GM20431 (cell line): ENCODE measurements at regions not wholly inside any gene's neighbourhood (a gene's known extent, or its start where the extent isn't known, plus 50 kb on each side); places are given as distances from the start of the nearest gene placed in this dataset.

Source experiments
- in situ Hi-C: fragments of 300-500 bp; cut with MseI, MboI; formaldehyde crosslinking; loops from one replicate; pipeline ENCODE4 v1.15.0; 2020; ENCODE audit warnings: low sequenced_read_pairs; ENCODE audit not compliant: unreplicated experiment

DNA sequence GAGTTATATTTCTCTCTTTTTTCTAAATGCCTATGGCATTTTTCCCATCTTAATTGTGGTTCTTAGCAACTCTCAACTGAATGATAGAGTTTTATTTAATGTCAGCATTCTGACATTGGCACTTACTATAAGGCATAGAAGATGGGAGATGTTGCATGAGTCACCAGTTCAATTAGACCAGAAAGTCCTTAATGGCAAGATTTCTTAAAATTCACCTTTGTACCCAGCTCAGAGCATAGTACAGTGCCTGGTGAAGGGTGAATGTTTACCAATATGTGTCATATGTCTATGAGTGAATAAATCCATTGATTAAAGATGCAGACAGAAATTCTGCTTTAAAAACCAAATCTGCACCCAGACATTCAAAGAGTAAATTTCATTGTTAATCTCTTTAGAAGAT is 526.9 kb downstream of the EFNB2 start:
- in situ Hi-C loops: no loop called here

DNA sequence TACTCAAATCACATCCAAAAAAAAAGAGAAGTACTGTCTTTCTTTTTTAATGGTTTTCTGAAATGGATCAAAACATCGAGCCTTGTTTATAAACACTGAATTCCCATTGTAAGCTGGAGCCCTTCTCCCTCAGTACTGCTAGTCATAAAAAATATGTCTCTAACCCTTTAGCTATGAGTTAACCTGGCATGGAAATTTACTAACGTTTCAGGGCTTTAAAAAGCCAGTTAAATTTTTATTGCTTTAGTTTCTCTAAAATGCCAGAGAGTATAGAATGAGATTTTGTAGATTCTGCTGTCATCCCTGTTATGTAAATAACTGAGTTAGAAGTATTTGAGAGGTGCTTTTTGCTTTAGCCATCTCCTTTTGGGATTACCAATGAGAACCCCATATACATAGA is 528.3 kb downstream of the EFNB2 start:
- in situ Hi-C loops: no loop called here

DNA sequence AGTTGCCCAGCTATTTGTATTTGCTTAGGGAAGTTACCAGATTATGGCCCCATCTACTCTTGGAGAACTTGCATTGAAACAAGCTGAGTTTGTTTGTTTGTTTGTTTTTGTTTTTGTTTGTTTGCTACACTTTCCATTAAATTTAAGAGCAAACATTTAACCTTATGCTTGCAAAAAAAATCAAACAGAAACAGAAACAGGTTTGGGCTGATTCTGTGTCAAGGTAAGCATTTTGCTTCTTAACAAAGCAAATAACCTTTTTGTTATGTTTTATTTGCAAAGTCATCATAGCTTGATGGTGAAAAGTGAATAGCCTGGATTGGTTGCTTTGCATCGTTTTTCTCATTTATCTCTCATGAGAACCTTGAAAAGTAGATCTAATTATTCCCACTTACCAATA is 531.8 kb downstream of the EFNB2 start:
- in situ Hi-C loops: no loop called here

GRCh38 chr13:106001443-106001842 is 534.0 kb downstream of the EFNB2 start:
- in situ Hi-C loops: no loop called here

DNA sequence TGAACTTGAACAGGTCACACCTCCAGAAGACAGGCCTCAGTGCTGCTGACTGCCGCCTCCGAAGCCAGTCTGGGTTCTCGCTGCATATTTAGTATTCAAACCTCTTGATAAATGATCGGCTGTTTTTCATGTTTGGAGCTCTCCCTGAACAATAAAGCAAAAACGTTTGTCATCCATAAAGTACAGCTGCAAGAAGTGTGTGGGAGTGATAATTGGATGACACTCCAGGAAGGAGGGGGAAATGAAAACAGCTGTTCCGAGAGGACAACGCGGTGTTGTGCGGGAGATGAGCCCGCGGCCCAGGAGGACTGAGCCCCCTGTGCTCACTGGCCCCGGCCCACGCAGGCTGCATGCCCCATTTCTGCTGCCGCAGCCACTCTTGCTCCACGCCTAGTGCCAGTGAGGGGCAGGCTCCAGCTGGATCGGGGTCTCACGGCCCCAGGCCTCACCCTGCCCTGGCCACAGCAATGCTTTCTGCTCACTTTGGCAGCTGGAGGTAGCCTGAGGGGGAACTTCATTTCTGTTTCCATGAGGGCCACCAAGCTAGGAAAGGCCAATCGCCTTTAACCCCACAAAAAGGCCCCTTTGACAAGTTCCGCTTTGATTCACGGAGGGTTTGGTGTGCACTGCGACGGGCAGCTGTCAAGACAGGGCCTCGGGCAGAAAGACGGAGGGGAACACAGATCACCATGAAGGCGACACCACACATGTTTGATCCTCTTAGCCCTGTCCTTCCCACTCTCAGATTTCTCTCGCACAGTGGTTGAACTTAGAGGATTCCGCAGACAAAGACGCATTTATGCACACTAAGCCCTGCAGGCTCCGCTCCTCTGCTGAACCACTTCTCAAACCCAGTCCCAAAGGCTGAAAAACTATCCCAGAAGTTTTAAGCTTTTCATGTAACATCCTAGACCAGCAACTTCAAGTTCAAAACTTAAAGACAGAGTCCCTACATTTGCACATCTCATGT is 537.6 kb downstream of the EFNB2 start:
- in situ Hi-C loops: no loop called here

GRCh38 chr13:105996391-105997025 is 539.0 kb downstream of the EFNB2 start:
- in situ Hi-C loops: no loop called here

DNA sequence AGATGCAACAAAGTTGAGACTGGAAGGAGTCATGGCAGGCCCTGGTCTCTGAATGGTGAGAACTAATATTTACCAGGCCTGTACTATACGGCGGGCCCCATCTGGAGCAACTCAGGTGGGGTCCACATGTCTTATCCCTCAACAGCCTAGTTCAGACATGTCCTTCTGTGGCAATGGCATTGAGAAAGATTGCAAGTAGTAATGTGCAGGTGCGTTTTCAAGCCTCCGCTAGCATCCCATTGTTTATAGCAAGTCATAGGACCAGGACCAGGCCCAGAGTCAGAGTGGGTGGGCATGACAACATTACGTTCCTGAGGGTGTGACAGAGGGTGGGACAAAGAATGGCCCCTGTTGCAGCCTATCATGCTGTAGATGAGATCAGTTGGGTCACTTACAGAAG is 541.1 kb downstream of the EFNB2 start:
- in situ Hi-C loops: no loop called here

GRCh38 chr13:105991622-105992277 is 543.7 kb downstream of the EFNB2 start:
- in situ Hi-C loops: no loop called here

GRCh38 chr13:105991131-105991530 is 544.3 kb downstream of the EFNB2 start:
- in situ Hi-C loops: no loop called here

GRCh38 chr13:105990256-105990958 is 545.1 kb downstream of the EFNB2 start:
- in situ Hi-C loops: no loop called here

GRCh38 chr13:105984646-105985045 is 550.8 kb downstream of the EFNB2 start:
- in situ Hi-C loops: no loop called here

- in situ Hi-C loops: no loop called here
Measured at GRCh38 chr13:105984236-105984635, 551.2 kb downstream of the EFNB2 start.

DNA sequence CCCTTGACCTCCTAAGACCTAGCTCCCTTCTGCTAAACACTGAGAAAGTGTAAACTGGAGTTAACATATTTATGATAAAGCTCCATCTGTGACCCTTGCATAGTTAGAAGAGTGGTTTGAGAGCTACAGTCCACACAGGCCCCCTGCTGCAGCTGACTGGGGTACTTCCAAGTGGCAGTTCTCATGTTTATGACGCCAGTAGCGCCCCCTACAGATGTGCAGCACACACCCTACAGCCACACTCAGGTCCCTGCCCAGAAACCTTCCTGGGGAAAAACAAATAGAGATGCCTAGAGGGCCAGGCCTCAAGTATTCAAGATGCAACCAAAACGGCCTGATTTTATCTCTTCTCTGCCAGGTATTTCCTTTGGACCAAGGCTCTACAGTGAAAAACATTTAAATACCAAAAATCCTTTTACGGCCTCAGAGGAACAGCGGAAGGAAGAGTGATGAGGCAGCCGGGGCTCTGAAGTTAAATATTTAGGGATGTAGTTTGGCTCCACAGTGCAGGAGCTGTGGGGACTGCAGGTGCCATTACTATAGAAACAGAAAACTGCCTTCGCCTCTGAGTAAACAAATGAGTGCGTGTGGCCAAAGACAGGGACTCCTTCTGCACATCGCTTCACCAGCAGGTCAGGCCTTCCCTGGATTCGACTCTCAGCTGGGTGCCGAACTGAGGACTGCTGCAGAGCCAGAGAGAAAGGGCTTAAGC is 553.1 kb downstream of the EFNB2 start:
- in situ Hi-C loops: no loop called here

GRCh38 chr13:105979131-105980011 is 556.1 kb downstream of the EFNB2 start:
- in situ Hi-C loops: no loop called here

DNA sequence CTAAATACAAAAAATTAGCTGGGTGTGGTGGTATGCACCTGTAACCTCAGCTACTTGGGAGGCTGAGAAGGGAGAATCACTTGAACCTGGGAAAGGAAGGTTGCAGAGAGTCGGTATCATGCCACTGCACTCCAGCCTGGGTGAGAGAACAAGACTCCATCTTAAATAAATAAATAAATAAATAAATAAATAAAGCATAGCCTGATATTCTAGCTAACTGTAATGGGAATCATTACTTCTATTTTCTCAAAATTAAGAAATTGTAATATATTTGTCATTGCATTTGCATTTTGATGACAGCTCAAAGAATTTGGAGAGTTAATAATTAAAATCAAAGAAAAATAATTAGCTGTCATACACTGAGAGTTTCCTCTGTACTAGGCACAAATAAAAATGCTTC is 561.1 kb downstream of the EFNB2 start:
- in situ Hi-C loops: no loop called here

DNA sequence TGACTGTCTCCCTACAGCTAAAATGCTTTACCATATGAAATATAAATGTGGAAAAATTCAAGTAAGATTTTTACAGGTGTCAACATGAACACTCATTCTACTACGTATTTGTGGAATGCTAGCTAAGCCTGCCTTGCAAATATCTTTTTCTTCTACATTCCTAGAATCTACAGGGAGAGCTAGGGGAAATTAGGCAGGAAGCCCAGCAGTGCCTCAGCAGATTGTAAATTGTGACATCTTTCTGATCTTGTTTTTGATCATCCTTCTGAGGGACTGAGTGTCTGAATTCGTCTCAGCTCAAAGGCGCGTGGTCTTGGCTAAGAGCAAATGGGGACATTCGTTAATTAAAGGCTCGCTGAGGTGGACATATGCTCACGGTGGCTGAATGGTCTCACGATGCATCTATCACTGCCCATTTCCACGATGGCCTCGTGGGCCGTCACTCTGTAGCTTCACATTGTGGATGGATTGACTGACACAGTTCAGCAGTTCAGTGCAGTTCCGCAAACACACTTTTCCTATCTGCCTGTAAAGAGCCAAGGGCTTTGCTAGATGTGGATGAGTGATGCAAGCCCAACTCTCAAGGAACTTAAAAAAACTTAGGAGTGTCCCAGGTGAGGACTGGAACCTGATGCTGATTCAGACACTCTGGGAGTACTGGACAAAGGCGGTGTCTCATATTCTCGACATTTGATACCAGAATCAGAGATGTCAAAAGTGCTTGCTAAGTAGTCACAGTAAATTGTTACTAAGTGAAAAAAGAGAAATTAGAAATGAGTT is 562.5 kb downstream of the EFNB2 start:
- in situ Hi-C loops: no loop called here

- in situ Hi-C loops: no loop called here
Measured at GRCh38 chr13:105972306-105972721, 563.1 kb downstream of the EFNB2 start.

DNA sequence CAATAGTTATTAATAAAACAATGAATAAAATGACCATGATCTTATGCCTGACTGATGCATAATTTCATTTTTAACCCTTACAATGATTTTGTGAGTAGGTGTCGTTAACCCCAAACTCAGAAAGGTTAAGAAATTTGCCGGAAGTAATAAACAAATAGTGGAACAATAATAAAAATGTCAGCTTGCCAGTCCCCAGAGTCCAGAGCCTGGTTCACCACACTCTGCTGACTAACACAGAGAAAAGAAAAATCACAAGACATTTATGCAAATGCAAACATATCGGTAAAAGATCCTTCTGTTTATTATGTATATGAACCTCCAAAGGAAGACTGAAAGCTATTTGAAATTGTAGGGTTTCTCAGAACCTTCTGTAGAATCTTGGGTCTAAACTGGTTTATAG is 563.7 kb downstream of the EFNB2 start:
- in situ Hi-C loops: no loop called here
